Osteoblast (primary cell): ENCODE measurements at regions not wholly inside any gene's neighbourhood (a gene's known extent, or its start where the extent isn't known, plus 50 kb on each side); places are given as distances from the start of the nearest gene placed in this dataset.
"Not testable (repeated sequence)": the region's sequence is repeated elsewhere in the genome, so short reads cannot be mapped to it uniquely, and the experiment has no call there.

Experiments used
- DNase-seq: peaks from one replicate; pipeline ENCODE4 v3.0.0; 2011; ENCODE audit warnings: low spot score, mixed read lengths; ENCODE audit not compliant: insufficient read length; ENCODE audit errors: missing footprints
- H2AFZ ChIP-seq: 2 replicates; pipeline ENCODE4 v1.6.0; 2011; ENCODE audit warnings: mild to moderate bottlenecking, low read length
- H3K27ac ChIP-seq: 2 replicates; pipeline ENCODE4 v1.5.1; 2011; ENCODE audit warnings: mild to moderate bottlenecking, low read depth, low read length, moderate library complexity
- H3K27me3 ChIP-seq: 2 replicates; pipeline ENCODE4 v1.6.0; 2012; ENCODE audit warnings: mild to moderate bottlenecking, control low read depth, inconsistent platforms, low read length, moderate library complexity; ENCODE audit not compliant: insufficient read depth
- H3K36me3 ChIP-seq: 2 replicates; pipeline ENCODE4 v1.5.1; 2011; ENCODE audit warnings: mild to moderate bottlenecking, low read length, control low read depth, moderate library complexity; ENCODE audit not compliant: insufficient read depth
- H3K4me1 ChIP-seq: 2 replicates; pipeline ENCODE4 v1.5.1; 2011; ENCODE audit warnings: mild to moderate bottlenecking, low read length, control low read depth, moderate library complexity; ENCODE audit not compliant: insufficient read depth
- H3K4me2 ChIP-seq: 2 replicates; pipeline ENCODE4 v1.6.0; 2011; ENCODE audit warnings: mild to moderate bottlenecking, low read length; ENCODE audit not compliant: insufficient read depth
- H3K4me3 ChIP-seq: fragments of 200-600 bp; sonication (generic); 3 replicates; pipeline ENCODE4 v1.5.1; 2012; ENCODE audit warnings: mild to moderate bottlenecking, low read length, inconsistent platforms; ENCODE audit not compliant: insufficient read depth
- H3K79me2 ChIP-seq: 2 replicates; pipeline ENCODE4 v1.6.0; 2012; ENCODE audit warnings: mild to moderate bottlenecking, low read length, control low read depth, inconsistent platforms; ENCODE audit not compliant: insufficient read depth
- H3K9me3 ChIP-seq: 2 replicates; pipeline ENCODE4 v1.5.1; 2011; ENCODE audit warnings: low read depth, low read length, control low read depth
- H4K20me1 ChIP-seq: 2 replicates; pipeline ENCODE4 v1.6.0; 2012; ENCODE audit warnings: mild to moderate bottlenecking, low read length, control low read depth; ENCODE audit not compliant: insufficient read depth
- CTCF ChIP-seq: IDR thresholded peaks from 2 replicates; pipeline ENCODE4 v1.5.1; 2011; ENCODE audit warnings: mild to moderate bottlenecking, low read depth, low read length, moderate library complexity; ENCODE audit errors: extremely low read depth

DNA sequence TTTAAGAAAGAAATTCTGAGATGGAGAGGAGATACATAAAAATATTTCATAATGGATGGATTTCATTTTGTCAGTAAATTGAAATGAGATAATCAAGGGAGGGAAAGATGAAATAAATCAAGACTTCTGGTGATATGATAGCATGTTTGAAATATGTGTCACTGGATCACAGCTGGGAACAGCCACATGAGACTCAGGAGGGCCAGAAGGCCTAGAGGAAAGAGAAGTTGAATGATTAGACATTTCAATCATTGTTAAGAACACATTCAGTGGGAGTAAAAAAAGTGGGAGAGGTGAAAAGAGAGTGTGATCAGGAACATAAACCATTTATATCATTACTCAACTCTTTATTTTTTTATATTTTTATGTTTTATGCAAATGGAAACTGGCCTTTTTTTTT, 933.4 kb downstream of the KCNJ2 start:
- H3K36me3 ChIP-seq, result no peaks in the 10 kb centered on the region
- no peak for DNase-seq
- H3K27ac ChIP-seq, result no peak overlapping the region
- H3K4me3 ChIP-seq, result no peak overlapping the region
- H3K79me2 ChIP-seq, result no peaks in the 10 kb centered on the region
- no peak for TF ChIP-seq CTCF
- no peaks in the 10 kb centered on the region for H3K4me1 ChIP-seq
- H3K27me3 ChIP-seq, result no peaks in the 10 kb centered on the region
- no peaks in the 10 kb centered on the region for H3K9me3 ChIP-seq
- no peak overlapping the region for H3K4me2 ChIP-seq
- H2AFZ ChIP-seq, result no peak overlapping the region
- no peaks in the 10 kb centered on the region for H4K20me1 ChIP-seq

GRCh38 chr17:71104225-71104624, 934.9 kb downstream of the KCNJ2 start:
- H3K9me3 ChIP-seq, result no peaks in the 10 kb centered on the region
- H3K4me2 ChIP-seq, result no peak overlapping the region
- DNase-seq, result no peak
- H4K20me1 ChIP-seq, result no peaks in the 10 kb centered on the region
- no peaks in the 10 kb centered on the region for H3K4me1 ChIP-seq
- no peak overlapping the region for H2AFZ ChIP-seq
- no peak overlapping the region for H3K27ac ChIP-seq
- no peaks in the 10 kb centered on the region for H3K79me2 ChIP-seq
- TF ChIP-seq CTCF, result no peak
- H3K27me3 ChIP-seq, result no peaks in the 10 kb centered on the region
- H3K36me3 ChIP-seq, result no peaks in the 10 kb centered on the region
- no peak overlapping the region for H3K4me3 ChIP-seq

GRCh38 chr17:71106056-71106455, 936.7 kb downstream of the KCNJ2 start:
- not testable (repeated sequence) for H3K4me1 ChIP-seq, H3K4me3 ChIP-seq, H3K27me3 ChIP-seq, H4K20me1 ChIP-seq, H3K36me3 ChIP-seq, H3K27ac ChIP-seq, H3K4me2 ChIP-seq, H2AFZ ChIP-seq, H3K79me2 ChIP-seq, DNase-seq, H3K9me3 ChIP-seq

GRCh38 chr17:71107136-71107535, 937.8 kb downstream of the KCNJ2 start:
- no peak for DNase-seq
- Histone ChIP-seq H3K27ac (no peak overlapping the region), H3K36me3 (no peaks in the 10 kb centered on the region), H3K4me1 (no peaks in the 10 kb centered on the region), H2AFZ (no peak overlapping the region), H3K9me3 (no peaks in the 10 kb centered on the region), H4K20me1 (no peaks in the 10 kb centered on the region), H3K79me2 (no peaks in the 10 kb centered on the region), H3K27me3 (no peaks in the 10 kb centered on the region), H3K4me3 (no peak overlapping the region), H3K4me2 (no peak overlapping the region)
- TF ChIP-seq CTCF, result no peak

DNA sequence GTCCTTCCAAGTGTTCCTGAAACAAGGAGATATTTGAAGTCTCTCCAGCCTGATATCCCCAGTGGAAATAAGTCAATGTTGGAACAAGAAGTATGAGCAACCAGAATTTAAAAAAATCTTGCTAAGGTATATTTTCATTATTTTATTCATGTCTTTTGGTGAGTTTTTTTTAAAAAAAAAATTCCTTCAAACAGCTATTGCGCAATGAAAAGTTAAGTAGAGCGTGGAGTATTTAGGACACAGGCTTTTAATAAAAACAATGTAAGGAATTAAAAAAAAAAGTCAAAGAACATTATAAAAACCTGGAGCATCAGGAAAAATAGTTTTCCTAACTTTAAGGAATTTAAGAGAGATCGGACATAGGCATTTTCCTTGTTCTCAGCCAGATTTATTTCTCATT, 940.4 kb downstream of the KCNJ2 start:
- Histone ChIP-seq H3K4me1 (no peaks in the 10 kb centered on the region), H3K36me3 (no peaks in the 10 kb centered on the region), H3K27me3 (no peaks in the 10 kb centered on the region), H3K27ac (no peak overlapping the region), H2AFZ (no peak overlapping the region), H4K20me1 (no peaks in the 10 kb centered on the region), H3K4me2 (no peak overlapping the region), H3K9me3 (no peaks in the 10 kb centered on the region), H3K79me2 (no peaks in the 10 kb centered on the region), H3K4me3 (no peak overlapping the region)
- no peak for TF ChIP-seq CTCF
- DNase-seq, result no peak
